ENCODE measurements at regions not wholly inside any gene's neighbourhood (a gene's known extent, or its start where the extent isn't known, plus 50 kb on each side); places are given as distances from the start of the nearest gene placed in this dataset.

GRCh38 chr10:112005044-112005443, 178.5 kb downstream of the GPAM start:
- no peak for TF ChIP-seq EZH2 (IDR thresholded peaks at IDR 0.05; ENCODE audit: borderline replicate concordance, insufficient read depth, low read depth, low read length, poor library complexity, severe bottlenecking)
- TF ChIP-seq, protein P1, sequence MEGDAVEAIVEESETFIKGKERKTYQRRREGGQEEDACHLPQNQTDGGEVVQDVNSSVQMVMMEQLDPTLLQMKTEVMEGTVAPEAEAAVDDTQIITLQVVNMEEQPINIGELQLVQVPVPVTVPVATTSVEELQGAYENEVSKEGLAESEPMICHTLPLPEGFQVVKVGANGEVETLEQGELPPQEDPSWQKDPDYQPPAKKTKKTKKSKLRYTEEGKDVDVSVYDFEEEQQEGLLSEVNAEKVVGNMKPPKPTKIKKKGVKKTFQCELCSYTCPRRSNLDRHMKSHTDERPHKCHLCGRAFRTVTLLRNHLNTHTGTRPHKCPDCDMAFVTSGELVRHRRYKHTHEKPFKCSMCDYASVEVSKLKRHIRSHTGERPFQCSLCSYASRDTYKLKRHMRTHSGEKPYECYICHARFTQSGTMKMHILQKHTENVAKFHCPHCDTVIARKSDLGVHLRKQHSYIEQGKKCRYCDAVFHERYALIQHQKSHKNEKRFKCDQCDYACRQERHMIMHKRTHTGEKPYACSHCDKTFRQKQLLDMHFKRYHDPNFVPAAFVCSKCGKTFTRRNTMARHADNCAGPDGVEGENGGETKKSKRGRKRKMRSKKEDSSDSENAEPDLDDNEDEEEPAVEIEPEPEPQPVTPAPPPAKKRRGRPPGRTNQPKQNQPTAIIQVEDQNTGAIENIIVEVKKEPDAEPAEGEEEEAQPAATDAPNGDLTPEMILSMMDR (IDR thresholded peaks at IDR 0.05), result no peak
- POLR2A ChIA-PET, result no interaction called here
- Histone ChIP-seq H3K4me2 (replicated peaks; ENCODE audit: low read depth, low read length, poor library complexity, severe bottlenecking) (no peak overlapping the region), H3K4me3 (ENCODE audit: control extremely low read depth in 1 of 5, extremely low read depth in 1 of 5, insufficient read depth in 1 of 5, low read depth in 2 of 5, low read length in 4 of 5) (no peak overlapping the region), H2AFZ (ENCODE audit: insufficient read depth, low read depth, low read length, poor library complexity, severe bottlenecking) (no peak overlapping the region), H3K79me2 (ENCODE audit: control insufficient read depth, insufficient read depth, low read length) (no peaks in the 10 kb centered on the region), H3K36me3 (replicated peaks in 1 of 2; ENCODE audit: control extremely low read depth in 1 of 2, control insufficient read depth in 1 of 2, extremely low read depth in 1 of 2, insufficient read depth in 2 of 2, low read length in 1 of 2) (no peaks in the 10 kb centered on the region), H3K9ac (ENCODE audit: low read length) (no peak overlapping the region), H4K20me1 (ENCODE audit: control insufficient read depth, insufficient read depth, low read length, poor library complexity, severe bottlenecking) (no peaks in the 10 kb centered on the region), H3K9me3 (ENCODE audit: control extremely low read depth in 1 of 3, control insufficient read depth in 2 of 3, insufficient read depth in 1 of 3, low read length in 2 of 3) (peaks cover 0 to 3% (median 0%) of the 10 kb centered on the region in 3 donors), H3K27me3 (replicated peaks in 1 of 4; ENCODE audit: control extremely low read depth in 1 of 4, control insufficient read depth in 3 of 4, insufficient read depth in 4 of 4, low read length in 3 of 4) (no peaks in the 10 kb centered on the region), H3K27ac (ENCODE audit: low read length in 2 of 2) (no peak overlapping the region), H3K4me1 (ENCODE audit: control insufficient read depth in 2 of 2, insufficient read depth in 2 of 2, low read length in 2 of 2) (no peaks in the 10 kb centered on the region)
- Mint-ChIP-seq H3K27me3 (peaks cover 5% of the 10 kb centered on the region), H3K27ac (no peak overlapping the region), H3K4me1 (no peaks in the 10 kb centered on the region), H3K4me3 (no peak overlapping the region), H3K9me3 (ENCODE audit: insufficient read depth) (no peaks in the 10 kb centered on the region)
- intact Hi-C loops (cut with micrococcal nuclease), result no loop called here
- 60% methylated on average over 1 of the region's 3 CpGs for WGBS (ENCODE audit: insufficient coverage)
- DNase-seq (no peak), ATAC-seq (ENCODE audit: low read depth) (no peak)
- CTCF ChIA-PET, result no interaction called here

DNA sequence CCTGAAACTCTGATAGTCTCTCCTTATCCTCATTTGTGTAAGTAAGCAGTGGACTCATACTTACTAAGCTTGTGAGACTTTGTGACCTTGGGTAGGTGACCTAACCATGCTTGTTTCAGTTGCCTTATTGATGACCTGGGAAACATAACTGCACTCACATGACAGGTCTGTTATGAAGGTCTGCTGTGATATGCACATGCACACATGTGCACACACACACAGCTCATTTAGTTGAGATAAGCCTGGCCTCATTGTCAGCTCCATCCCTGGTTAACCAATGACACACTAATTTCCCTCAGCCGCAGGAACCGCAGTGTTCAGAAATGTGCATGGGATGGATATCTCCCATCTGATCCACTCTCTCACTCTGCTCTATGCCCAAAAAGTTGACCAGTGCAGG, 177.2 kb downstream of the GPAM start:
- no peaks in the 10 kb centered on the region for H3K9me3 Mint-ChIP-seq (ENCODE audit: insufficient read depth)
- WGBS (ENCODE audit: insufficient coverage), result no CpG with 5 or more reads among the region's 2 CpGs

More for the DNA sequence above, 177.2 kb downstream of the GPAM start:
- ChIA-PET CTCF (no interaction called here), POLR2A (no interaction called here)
- intact Hi-C loops (cut with micrococcal nuclease), result no loop called here
- no peak for TF ChIP-seq EZH2 (IDR thresholded peaks at IDR 0.05; ENCODE audit: borderline replicate concordance, insufficient read depth, low read depth, low read length, poor library complexity, severe bottlenecking)
- TF ChIP-seq, protein P1 (IDR thresholded peaks at IDR 0.05), result no peak
- H3K36me3 ChIP-seq (replicated peaks in 1 of 2; ENCODE audit: control extremely low read depth in 1 of 2, control insufficient read depth in 1 of 2, extremely low read depth in 1 of 2, insufficient read depth in 2 of 2, low read length in 1 of 2), result no peaks in the 10 kb centered on the region
- H3K79me2 ChIP-seq (ENCODE audit: control insufficient read depth, insufficient read depth, low read length), result no peaks in the 10 kb centered on the region
- ATAC-seq (ENCODE audit: low read depth) (no peak), DNase-seq (no peak)
- Mint-ChIP-seq H3K4me1 (no peaks in the 10 kb centered on the region), H3K27me3 (peaks cover 5% of the 10 kb centered on the region), H3K27ac (no peak overlapping the region), H3K4me3 (no peak overlapping the region)
- no peaks in the 10 kb centered on the region for H3K27me3 ChIP-seq (replicated peaks in 1 of 4; ENCODE audit: control extremely low read depth in 1 of 4, control insufficient read depth in 3 of 4, insufficient read depth in 4 of 4, low read length in 3 of 4)
- H3K9ac ChIP-seq (ENCODE audit: low read length), result no peak overlapping the region
- peaks cover 0 to 3% (median 0%) of the 10 kb centered on the region in 3 donors for H3K9me3 ChIP-seq (ENCODE audit: control extremely low read depth in 1 of 3, control insufficient read depth in 2 of 3, insufficient read depth in 1 of 3, low read length in 2 of 3)
- no peak overlapping the region for H3K27ac ChIP-seq (ENCODE audit: low read length in 2 of 2)
- no peak overlapping the region for H3K4me3 ChIP-seq (ENCODE audit: control extremely low read depth in 1 of 5, extremely low read depth in 1 of 5, insufficient read depth in 1 of 5, low read depth in 2 of 5, low read length in 4 of 5)
- H3K4me1 ChIP-seq (ENCODE audit: control insufficient read depth in 2 of 2, insufficient read depth in 2 of 2, low read length in 2 of 2), result no peaks in the 10 kb centered on the region
- no peak overlapping the region for H2AFZ ChIP-seq (ENCODE audit: insufficient read depth, low read depth, low read length, poor library complexity, severe bottlenecking)
- H3K4me2 ChIP-seq (replicated peaks; ENCODE audit: low read depth, low read length, poor library complexity, severe bottlenecking), result no peak overlapping the region
- H4K20me1 ChIP-seq (ENCODE audit: control insufficient read depth, insufficient read depth, low read length, poor library complexity, severe bottlenecking), result no peaks in the 10 kb centered on the region
